Fibroblast of lung (primary cell): ENCODE measurements at regions not wholly inside any gene's neighbourhood (a gene's known extent, or its start where the extent isn't known, plus 50 kb on each side); places are given as distances from the start of the nearest gene placed in this dataset.

Experiments
- EZH2 ChIP-seq: IDR thresholded peaks from 2 replicates; pipeline ENCODE4 v1.5.1; 2012; ENCODE audit warnings: low read length, control low read depth, mild to moderate bottlenecking; ENCODE audit errors: missing control alignments
- TF ChIP-seq, protein P1 (sequence below), 2 donors: IDR thresholded peaks in 1 of 2; conservative IDR thresholded peaks in 1 of 2; 1 replicate in 1 of 2; 2 replicates in 1 of 2; pipeline ENCODE4 v1.5.1; 2011 to 2012; ENCODE audit warnings: low read length in 2 of 2, control low read depth in 1 of 2, inconsistent platforms in 1 of 2, low read depth in 1 of 2, mild to moderate bottlenecking in 1 of 2

DNA sequence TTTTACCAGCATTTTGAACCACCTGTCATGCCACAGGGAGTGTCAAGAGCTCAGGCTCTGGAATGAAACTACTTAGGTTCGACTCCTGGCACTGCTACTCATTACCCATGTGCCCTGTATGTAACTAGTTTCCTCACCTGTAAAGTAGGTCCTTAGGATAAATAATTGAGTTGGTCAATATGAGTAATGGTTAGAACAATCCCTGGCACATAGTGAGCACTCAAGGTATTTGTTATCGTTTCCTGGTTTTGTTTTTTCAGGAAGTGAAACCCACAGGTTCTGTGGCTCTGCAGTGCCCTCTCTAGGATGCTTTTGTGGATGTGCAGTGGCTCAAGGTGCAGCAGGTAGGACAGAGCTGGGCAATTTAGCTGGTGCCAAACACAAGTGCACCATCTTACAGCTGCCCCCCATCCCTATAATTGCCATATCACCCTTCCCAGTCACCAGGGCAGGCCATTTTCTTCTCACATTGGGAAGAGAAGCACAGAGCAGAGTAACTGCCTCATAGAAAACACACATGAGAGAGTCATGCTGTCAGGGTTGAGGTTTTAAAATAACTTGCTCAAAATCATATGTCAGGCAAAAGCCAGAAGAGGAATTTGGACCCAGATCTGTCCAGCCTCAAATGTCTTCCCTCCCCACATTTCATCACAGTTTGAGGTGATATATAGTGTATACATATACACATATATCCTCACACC lies 297.5 kb downstream of the RPAP3 start:
- TF ChIP-seq, protein P1, sequence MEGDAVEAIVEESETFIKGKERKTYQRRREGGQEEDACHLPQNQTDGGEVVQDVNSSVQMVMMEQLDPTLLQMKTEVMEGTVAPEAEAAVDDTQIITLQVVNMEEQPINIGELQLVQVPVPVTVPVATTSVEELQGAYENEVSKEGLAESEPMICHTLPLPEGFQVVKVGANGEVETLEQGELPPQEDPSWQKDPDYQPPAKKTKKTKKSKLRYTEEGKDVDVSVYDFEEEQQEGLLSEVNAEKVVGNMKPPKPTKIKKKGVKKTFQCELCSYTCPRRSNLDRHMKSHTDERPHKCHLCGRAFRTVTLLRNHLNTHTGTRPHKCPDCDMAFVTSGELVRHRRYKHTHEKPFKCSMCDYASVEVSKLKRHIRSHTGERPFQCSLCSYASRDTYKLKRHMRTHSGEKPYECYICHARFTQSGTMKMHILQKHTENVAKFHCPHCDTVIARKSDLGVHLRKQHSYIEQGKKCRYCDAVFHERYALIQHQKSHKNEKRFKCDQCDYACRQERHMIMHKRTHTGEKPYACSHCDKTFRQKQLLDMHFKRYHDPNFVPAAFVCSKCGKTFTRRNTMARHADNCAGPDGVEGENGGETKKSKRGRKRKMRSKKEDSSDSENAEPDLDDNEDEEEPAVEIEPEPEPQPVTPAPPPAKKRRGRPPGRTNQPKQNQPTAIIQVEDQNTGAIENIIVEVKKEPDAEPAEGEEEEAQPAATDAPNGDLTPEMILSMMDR (conservative IDR thresholded peaks at IDR 0.05 in 1 of 2, IDR thresholded peaks at IDR 0.05 in 1 of 2; ENCODE audit: low read depth in 1 of 2, low read length in 2 of 2), result peak in 1 of 2 donors; percentile 17
- no peak for TF ChIP-seq EZH2
